ENCODE measurements at regions not wholly inside any gene's neighbourhood (a gene's known extent, or its start where the extent isn't known, plus 50 kb on each side); places are given as distances from the start of the nearest gene placed in this dataset.

- H3K9me3 ChIP-seq (ENCODE audit: control insufficient read depth, insufficient read depth, low read depth, low read length) = no peaks in the 10 kb centered on the region; the same call in 1 of the 2 replicates
- TF ChIP-seq POLR2AphosphoS5 (IDR thresholded peaks at IDR 0.05; ENCODE audit: low read depth, low read length) = no peak
- TF ChIP-seq SIN3A (IDR thresholded peaks at IDR 0.05; ENCODE audit: borderline replicate concordance, insufficient read depth, low read depth, low read length) = no peak
- TF ChIP-seq REST (IDR thresholded peaks at IDR 0.05; ENCODE audit: insufficient read depth in 1 of 2, low read depth in 2 of 2, low read length in 1 of 2) = no peak
- TF ChIP-seq CTCF (IDR thresholded peaks at IDR 0.05) = no peak
- no peak for TF ChIP-seq TCF7L2 (IDR thresholded peaks at IDR 0.05; ENCODE audit: low read depth, low read length)
- CTCF ChIA-PET = no interaction called here
- no peak overlapping the region for H3K4me3 ChIP-seq (ENCODE audit: low read depth in 2 of 2, low read length in 2 of 2)
- no peaks in the 10 kb centered on the region for H3K27me3 ChIP-seq (ENCODE audit: control insufficient read depth, insufficient read depth, low read length)
- H3K27ac ChIP-seq (ENCODE audit: low read length) = no peak overlapping the region
- no peaks in the 10 kb centered on the region for H3K4me1 ChIP-seq (ENCODE audit: control insufficient read depth, insufficient read depth, low read length)
- in situ Hi-C loops (cut with HindIII; ENCODE audit: low pct_unique_long_range_greater_than_20kb, low sequenced_read_pairs) (no loop called here), intact Hi-C loops (cut with micrococcal nuclease; ENCODE audit: unreplicated experiment) (no loop called here)
- ATAC-seq = no peak
- H3K36me3 ChIP-seq (ENCODE audit: control insufficient read depth, insufficient read depth, low read length) = no peaks in the 10 kb centered on the region
- no peak for DNase-seq (ENCODE audit: low read depth, low spot score)
- no TSS peak for BruUV-seq (replicated peaks)
- POLR2A ChIA-PET = no interaction called here
These were observed 1627.4 kb upstream of the C9orf72 start for GRCh38 chr9:29200650-29201049.

GRCh38 chr9:29203244-29203930 is 1630.1 kb upstream of the C9orf72 start:
- ATAC-seq (no peak), DNase-seq (ENCODE audit: low read depth, low spot score) (no peak)
- ChIA-PET POLR2A (no interaction called here), CTCF (no interaction called here)
- Histone ChIP-seq H3K36me3 (ENCODE audit: control insufficient read depth, insufficient read depth, low read length) (no peaks in the 10 kb centered on the region), H3K27ac (ENCODE audit: low read length) (no peak overlapping the region), H3K4me1 (ENCODE audit: control insufficient read depth, insufficient read depth, low read length) (no peaks in the 10 kb centered on the region), H3K27me3 (ENCODE audit: control insufficient read depth, insufficient read depth, low read length) (no peaks in the 10 kb centered on the region), H3K4me3 (ENCODE audit: low read depth in 2 of 2, low read length in 2 of 2) (no peak overlapping the region), H3K9me3 (ENCODE audit: control insufficient read depth, insufficient read depth, low read depth, low read length) (no peaks in the 10 kb centered on the region)
- in situ Hi-C loops (cut with HindIII; ENCODE audit: low pct_unique_long_range_greater_than_20kb, low sequenced_read_pairs) (no loop called here), intact Hi-C loops (cut with micrococcal nuclease; ENCODE audit: unreplicated experiment) (no loop called here)
- no TSS peak for BruUV-seq (replicated peaks)
- no peak for TF ChIP-seq SIN3A (IDR thresholded peaks at IDR 0.05; ENCODE audit: borderline replicate concordance, insufficient read depth, low read depth, low read length)
- no peak for TF ChIP-seq CTCF (IDR thresholded peaks at IDR 0.05)
- no peak for TF ChIP-seq POLR2AphosphoS5 (IDR thresholded peaks at IDR 0.05; ENCODE audit: low read depth, low read length)
- no peak for TF ChIP-seq TCF7L2 (IDR thresholded peaks at IDR 0.05; ENCODE audit: low read depth, low read length)
- no peak for TF ChIP-seq REST (IDR thresholded peaks at IDR 0.05; ENCODE audit: insufficient read depth in 1 of 2, low read depth in 2 of 2, low read length in 1 of 2)
